Glutamatergic neuron (in vitro differentiated cells): ENCODE measurements at regions not wholly inside any gene's neighbourhood (a gene's known extent, or its start where the extent isn't known, plus 50 kb on each side); places are given as distances from the start of the nearest gene placed in this dataset.

ENCODE experiments used
- DNase-seq: peaks from one replicate; pipeline ENCODE4 v3.0.0; 2022
- H3K27ac Mint-ChIP-seq: one replicate; pipeline ENCODE4 v1.8.0; 2020; ENCODE audit warnings: mild to moderate bottlenecking, mixed read lengths, inconsistent platforms; ENCODE audit not compliant: unreplicated experiment
- H3K27me3 Mint-ChIP-seq: one replicate; pipeline ENCODE4 v1.8.0; 2020; ENCODE audit warnings: mild to moderate bottlenecking, moderate library complexity, mixed read lengths, inconsistent platforms; ENCODE audit not compliant: unreplicated experiment
- H3K36me3 Mint-ChIP-seq: one replicate; pipeline ENCODE4 v1.8.0; 2020; ENCODE audit warnings: mild to moderate bottlenecking, mixed read lengths, inconsistent platforms; ENCODE audit not compliant: unreplicated experiment
- H3K4me1 Mint-ChIP-seq: one replicate; pipeline ENCODE4 v1.8.0; 2020; ENCODE audit warnings: mild to moderate bottlenecking, low read depth, mixed read lengths, inconsistent platforms; ENCODE audit not compliant: unreplicated experiment
- H3K4me3 Mint-ChIP-seq: one replicate; pipeline ENCODE4 v1.8.0; 2020; ENCODE audit warnings: mild to moderate bottlenecking, mixed read lengths, inconsistent platforms; ENCODE audit not compliant: unreplicated experiment
- H3K9me3 Mint-ChIP-seq: one replicate; pipeline ENCODE4 v1.8.0; 2020; ENCODE audit warnings: mild to moderate bottlenecking, moderate library complexity, mixed read lengths, inconsistent platforms; ENCODE audit not compliant: unreplicated experiment
- CTCF ChIP-seq: fragments of 200-600 bp; sonication (generic); IDR thresholded peaks from one replicate; pipeline ENCODE4 v1.5.0; 2021; ENCODE audit not compliant: partially characterized antibody, unreplicated experiment

GRCh38 chr2:106653465-106653864 lies 166.3 kb downstream of the CD8B2 start:
- no peak for DNase-seq
- Mint-ChIP-seq H3K9me3 (peaks cover 5% of the 10 kb centered on the region), H3K36me3 (peaks cover 13% of the 10 kb centered on the region), H3K4me3 (no peak overlapping the region), H3K4me1 (no peaks in the 10 kb centered on the region), H3K27me3 (no peaks in the 10 kb centered on the region), H3K27ac (no peak overlapping the region)
- TF ChIP-seq CTCF: no peak

GRCh38 chr2:106658616-106659015 lies 171.5 kb downstream of the CD8B2 start:
- Mint-ChIP-seq H3K27me3 (no peaks in the 10 kb centered on the region), H3K9me3 (peaks cover 7% of the 10 kb centered on the region), H3K27ac (no peak overlapping the region), H3K36me3 (peaks cover 18% of the 10 kb centered on the region), H3K4me1 (no peaks in the 10 kb centered on the region), H3K4me3 (no peak overlapping the region)
- no peak for TF ChIP-seq CTCF
- DNase-seq: no peak

- TF ChIP-seq CTCF: no peak
- H3K4me1 Mint-ChIP-seq: no peaks in the 10 kb centered on the region
- no peak overlapping the region for H3K27ac Mint-ChIP-seq
- no peak for DNase-seq
- H3K36me3 Mint-ChIP-seq: peaks cover 15% of the 10 kb centered on the region
- H3K27me3 Mint-ChIP-seq: no peaks in the 10 kb centered on the region
- peaks cover 4% of the 10 kb centered on the region for H3K9me3 Mint-ChIP-seq
- H3K4me3 Mint-ChIP-seq: no peak overlapping the region
These were observed 177.5 kb downstream of the CD8B2 start for GRCh38 chr2:106664669-106665068.

- no peak for TF ChIP-seq CTCF
- no peak overlapping the region for H3K27ac Mint-ChIP-seq
- H3K4me1 Mint-ChIP-seq: no peaks in the 10 kb centered on the region
- H3K4me3 Mint-ChIP-seq: no peak overlapping the region
- H3K9me3 Mint-ChIP-seq: peaks cover 6% of the 10 kb centered on the region
- no peaks in the 10 kb centered on the region for H3K27me3 Mint-ChIP-seq
- no peak for DNase-seq
- H3K36me3 Mint-ChIP-seq: peaks cover 23% of the 10 kb centered on the region
These were observed 180.4 kb downstream of the CD8B2 start for GRCh38 chr2:106667478-106668070.

GRCh38 chr2:106685180-106685897 lies 198.2 kb downstream of the CD8B2 start:
- no peak for TF ChIP-seq CTCF
- Mint-ChIP-seq H3K4me1 (no peaks in the 10 kb centered on the region), H3K9me3 (no peaks in the 10 kb centered on the region), H3K4me3 (no peak overlapping the region), H3K27ac (no peak overlapping the region), H3K27me3 (no peaks in the 10 kb centered on the region), H3K36me3 (peaks cover 6% of the 10 kb centered on the region)
- no peak for DNase-seq
